DND-41 (cell line): ENCODE measurements at regions not wholly inside any gene's neighbourhood (a gene's known extent, or its start where the extent isn't known, plus 50 kb on each side); places are given as distances from the start of the nearest gene placed in this dataset.

Source experiments
- ATAC-seq: fragments of 200-7000 bp; cut with Tn5 transposase; 3 replicates; pipeline ENCODE4 v1.9.1; 2021; ENCODE audit warnings: low read depth; ENCODE audit not compliant: insufficient read depth
- DNase-seq: peaks from one replicate; pipeline ENCODE4 v3.0.0-alpha.2; 2020
- H2AFZ ChIP-seq: 2 replicates; pipeline ENCODE4 v1.6.0; 2012; ENCODE audit warnings: low read depth, low read length
- H3K27ac ChIP-seq: 2 replicates; pipeline ENCODE4 v1.5.1; 2012; ENCODE audit warnings: low read length, inconsistent platforms
- H3K27me3 ChIP-seq: fragments of 200-600 bp; sonication (generic); 2 replicates; pipeline ENCODE4 v1.6.0; 2012; ENCODE audit warnings: low read length, mild to moderate bottlenecking, inconsistent platforms; ENCODE audit not compliant: insufficient read depth, poor library complexity
- H3K36me3 ChIP-seq: 2 replicates; pipeline ENCODE4 v1.5.1; 2012; ENCODE audit warnings: low read length, inconsistent platforms; ENCODE audit not compliant: insufficient read depth
- H3K4me1 ChIP-seq: 2 replicates; pipeline ENCODE4 v1.5.1; 2012; ENCODE audit warnings: mild to moderate bottlenecking, low read length; ENCODE audit not compliant: insufficient read depth
- H3K4me2 ChIP-seq: 2 replicates; pipeline ENCODE4 v1.6.0; 2012; ENCODE audit warnings: mild to moderate bottlenecking, moderate library complexity, low read length, inconsistent platforms; ENCODE audit not compliant: insufficient read depth
- H3K4me3 ChIP-seq, 2 experiments: fragments of 200-600 bp in 1 of 2; shearing (Covaris generic) in 1 of 2; 2 replicates each; pipeline ENCODE4 v1.5.1; 2012 to 2016; ENCODE audit warnings: inconsistent platforms in 2 of 2, low read length in 2 of 2, mild to moderate bottlenecking in 2 of 2, low read depth in 1 of 2, moderate library complexity in 1 of 2
- H3K79me2 ChIP-seq: 2 replicates; pipeline ENCODE4 v1.6.0; 2012; ENCODE audit warnings: low read length, inconsistent platforms; ENCODE audit not compliant: insufficient read depth
- H3K9ac ChIP-seq: 2 replicates; pipeline ENCODE4 v1.6.0; 2012; ENCODE audit warnings: low read depth, mild to moderate bottlenecking, inconsistent platforms, low read length, moderate library complexity
- H3K9me3 ChIP-seq: 2 replicates; pipeline ENCODE4 v1.5.1; 2012; ENCODE audit warnings: low read length, moderate library complexity, mild to moderate bottlenecking, inconsistent platforms; ENCODE audit not compliant: insufficient read depth, severe bottlenecking
- H4K20me1 ChIP-seq: 2 replicates; pipeline ENCODE4 v1.6.0; 2012; ENCODE audit warnings: low read length; ENCODE audit not compliant: insufficient read depth
- CTCF ChIP-seq: IDR thresholded peaks from 2 replicates; pipeline ENCODE4 v1.5.1; 2012; ENCODE audit warnings: borderline replicate concordance, low read length, moderate library complexity, mild to moderate bottlenecking; ENCODE audit not compliant: poor library complexity, severe bottlenecking; ENCODE audit errors: extremely low read depth
- EZH2 ChIP-seq: IDR thresholded peaks from 3 replicates; pipeline ENCODE4 v1.6.1; 2012; ENCODE audit warnings: borderline replicate concordance, low read depth, mild to moderate bottlenecking, moderate library complexity, low read length, inconsistent platforms; ENCODE audit not compliant: severe bottlenecking

DNA sequence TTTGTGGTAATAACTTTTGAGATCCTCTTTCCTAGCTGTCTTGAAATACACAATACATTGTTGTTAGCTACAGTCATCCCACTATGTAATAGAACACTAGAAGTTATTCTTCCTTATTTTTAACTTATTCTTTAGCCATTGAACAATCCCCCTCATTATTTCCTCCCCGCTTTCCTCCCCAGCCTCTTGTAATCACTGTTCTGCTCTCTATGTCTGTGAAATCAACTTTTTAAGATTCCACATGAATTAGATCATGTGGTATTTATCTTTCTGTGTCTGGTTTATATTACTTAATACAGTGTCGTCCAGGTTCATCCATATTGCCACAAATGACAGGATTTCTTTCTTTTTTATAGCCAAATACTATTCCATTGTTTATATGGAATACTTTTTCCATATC, 72.9 kb downstream of the SLC10A2 start:
- no peaks in the 10 kb centered on the region for H4K20me1 ChIP-seq
- DNase-seq (no peak), ATAC-seq (no peak)
- no peaks in the 10 kb centered on the region for H3K4me1 ChIP-seq
- H3K36me3 ChIP-seq: no peaks in the 10 kb centered on the region
- H3K9ac ChIP-seq: no peak overlapping the region
- H3K27ac ChIP-seq: no peak overlapping the region
- no peaks in the 10 kb centered on the region for H3K79me2 ChIP-seq
- H3K4me2 ChIP-seq: no peak overlapping the region
- H3K4me3 ChIP-seq: no peak overlapping the region
- H3K9me3 ChIP-seq: no peaks in the 10 kb centered on the region
- TF ChIP-seq CTCF (no peak), EZH2 (no peak)
- no peak overlapping the region for H2AFZ ChIP-seq
- no peaks in the 10 kb centered on the region for H3K27me3 ChIP-seq

DNA sequence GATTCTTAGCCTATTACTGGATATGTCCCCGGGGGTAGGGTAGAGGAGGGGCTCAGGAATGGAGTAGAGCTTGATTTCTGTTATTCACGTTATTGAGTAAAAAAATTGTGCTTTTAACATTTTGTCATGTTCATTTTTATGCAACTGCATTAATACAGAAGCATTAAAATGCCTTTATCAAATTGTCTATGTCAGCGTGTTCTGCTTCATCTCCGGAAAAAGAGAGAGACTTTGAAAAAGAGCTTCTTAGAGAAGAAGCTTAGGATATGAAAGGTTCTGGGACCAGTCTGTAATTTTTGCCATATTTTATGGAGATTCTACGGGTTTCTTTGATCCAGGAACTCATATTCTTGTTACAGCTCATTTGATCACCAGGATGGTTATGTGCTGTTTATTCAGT, 82.0 kb downstream of the SLC10A2 start:
- no peaks in the 10 kb centered on the region for H3K27me3 ChIP-seq
- no peaks in the 10 kb centered on the region for H3K4me1 ChIP-seq
- no peaks in the 10 kb centered on the region for H3K36me3 ChIP-seq
- no peaks in the 10 kb centered on the region for H3K79me2 ChIP-seq
- no peaks in the 10 kb centered on the region for H3K9me3 ChIP-seq
- no peak overlapping the region for H3K4me3 ChIP-seq
- ATAC-seq: no peak
- H2AFZ ChIP-seq: no peak overlapping the region
- no peak for DNase-seq
- no peak overlapping the region for H3K4me2 ChIP-seq
- H3K9ac ChIP-seq: no peak overlapping the region
- no peak overlapping the region for H3K27ac ChIP-seq
- H4K20me1 ChIP-seq: no peaks in the 10 kb centered on the region
- no peak for TF ChIP-seq EZH2
- TF ChIP-seq CTCF: no peak

DNA sequence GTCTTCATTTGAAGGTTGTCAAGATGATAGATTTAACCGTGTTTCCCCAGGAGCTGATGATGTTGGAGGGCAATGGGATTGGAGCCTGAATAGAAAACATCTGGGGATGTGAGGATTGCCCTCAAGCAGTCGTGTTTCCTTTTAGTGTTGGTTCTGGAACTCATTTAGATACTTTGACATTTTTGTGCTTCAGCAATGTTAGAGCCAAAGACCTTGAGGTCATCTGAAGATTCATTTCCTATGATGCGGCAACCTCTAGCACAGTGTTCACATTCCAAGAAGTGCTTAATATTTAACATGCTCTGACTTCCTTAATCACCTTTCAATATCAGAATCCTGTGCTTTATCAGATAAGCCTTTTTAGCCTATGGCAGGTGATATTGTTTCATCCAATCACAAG, 82.7 kb downstream of the SLC10A2 start:
- no peaks in the 10 kb centered on the region for H3K9me3 ChIP-seq
- H4K20me1 ChIP-seq: no peaks in the 10 kb centered on the region
- no peaks in the 10 kb centered on the region for H3K27me3 ChIP-seq
- no peaks in the 10 kb centered on the region for H3K36me3 ChIP-seq
- no peak overlapping the region for H3K4me3 ChIP-seq
- no peak overlapping the region for H2AFZ ChIP-seq
- no peak overlapping the region for H3K27ac ChIP-seq
- no peak for DNase-seq
- no peak for ATAC-seq
- no peak for TF ChIP-seq CTCF
- no peak for TF ChIP-seq EZH2
- H3K79me2 ChIP-seq: no peaks in the 10 kb centered on the region
- no peaks in the 10 kb centered on the region for H3K4me1 ChIP-seq
- H3K9ac ChIP-seq: no peak overlapping the region
- H3K4me2 ChIP-seq: no peak overlapping the region
